Esophagus mucosa (tissue), 1 donor: ENCODE measurements at regions not wholly inside any gene's neighbourhood (a gene's known extent, or its start where the extent isn't known, plus 50 kb on each side); places are given as distances from the start of the nearest gene placed in this dataset.
A peak's percentile ranks its signal among the peaks of the same experiment; 100 is the strongest.

ENCODE experiments used
- ATAC-seq: fragments of 200-7000 bp; cut with Tn5 transposase; one replicate; pipeline ENCODE4 v1.9.1; 2020
- donor health status: DM: yes; HTN: yes; CAD: no.

DNA sequence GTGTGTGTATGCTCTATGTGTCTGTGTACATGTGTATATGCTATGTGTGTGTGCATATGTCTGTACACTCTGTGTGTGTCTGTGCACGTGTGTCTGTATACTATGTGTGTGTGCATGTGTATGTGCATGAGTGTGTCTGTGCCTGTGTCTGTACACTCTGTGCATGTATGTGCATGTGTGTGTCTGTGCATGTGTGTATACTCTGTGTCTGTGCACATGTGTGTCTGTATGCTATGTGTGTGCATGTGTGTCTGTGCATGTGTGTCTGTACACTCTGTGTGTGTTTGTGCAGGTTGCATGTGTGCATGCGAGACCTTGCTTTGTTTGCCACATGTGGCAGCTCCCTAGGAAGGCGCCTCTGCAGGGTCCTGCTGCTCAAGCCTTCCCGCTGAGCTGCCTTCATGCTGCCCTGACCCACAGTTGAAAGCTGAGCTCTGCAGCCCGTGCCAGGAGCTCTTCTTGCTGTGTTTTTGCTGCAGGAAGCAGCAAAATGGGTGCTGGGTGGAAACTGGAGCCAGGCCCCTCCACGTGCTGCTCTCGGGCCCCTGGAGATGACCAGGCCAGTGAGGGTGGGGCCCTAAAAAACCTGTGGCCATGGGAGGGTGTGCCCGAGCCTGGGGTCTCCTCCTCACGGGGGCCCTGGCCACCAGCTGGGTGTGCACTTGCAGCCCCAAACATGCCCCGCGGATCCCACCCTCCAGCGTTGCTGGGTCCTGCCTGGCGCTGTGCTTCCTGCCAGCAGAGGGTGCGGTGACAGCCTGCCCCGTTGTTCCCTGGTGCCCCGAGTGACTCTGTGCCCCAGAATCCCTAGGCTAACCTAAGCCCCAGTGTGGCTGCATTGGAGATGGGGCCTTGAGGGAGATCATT lies 109.1 kb downstream of the DACT2 start:
- no peak for ATAC-seq

DNA sequence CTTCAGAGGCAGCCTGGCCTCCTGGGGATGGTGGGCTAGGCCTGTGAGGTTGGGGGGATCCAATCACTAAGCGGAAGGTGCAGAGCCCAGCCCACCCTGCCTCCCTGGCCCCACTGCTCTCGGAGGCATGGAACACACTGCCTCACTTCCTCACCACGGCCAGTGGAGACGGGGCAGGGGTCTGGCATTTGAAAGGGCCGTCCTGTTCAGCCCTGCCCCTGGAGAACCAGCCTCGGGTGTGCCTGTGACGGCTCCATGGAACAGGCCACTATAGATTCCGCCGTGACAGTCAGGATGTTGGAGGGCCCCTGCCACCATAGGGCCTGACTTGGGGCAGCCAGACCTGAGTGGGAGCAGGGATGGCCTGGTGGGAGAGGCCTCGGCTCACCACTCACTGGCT lies 110.2 kb downstream of the DACT2 start:
- ATAC-seq: no peak

DNA sequence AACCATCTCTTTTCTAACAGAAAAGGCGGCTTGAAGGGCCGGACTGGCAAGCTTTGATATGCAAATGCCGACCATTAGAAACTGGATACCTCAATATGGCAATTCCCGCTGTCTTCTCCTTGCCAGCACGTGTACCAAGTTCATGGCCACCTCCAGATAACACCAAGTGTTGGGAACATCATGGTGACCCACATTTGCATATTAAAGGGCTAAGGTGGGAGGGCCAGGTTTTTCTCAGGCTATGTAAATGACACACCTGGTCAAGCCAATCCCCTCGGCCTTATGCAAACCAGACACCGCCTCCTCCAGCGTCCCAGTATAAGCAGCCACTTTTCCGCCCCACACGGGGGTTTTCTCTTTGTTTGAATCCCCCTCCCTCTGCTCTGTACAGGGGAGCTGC lies 110.7 kb downstream of the DACT2 start:
- no peak for ATAC-seq

DNA sequence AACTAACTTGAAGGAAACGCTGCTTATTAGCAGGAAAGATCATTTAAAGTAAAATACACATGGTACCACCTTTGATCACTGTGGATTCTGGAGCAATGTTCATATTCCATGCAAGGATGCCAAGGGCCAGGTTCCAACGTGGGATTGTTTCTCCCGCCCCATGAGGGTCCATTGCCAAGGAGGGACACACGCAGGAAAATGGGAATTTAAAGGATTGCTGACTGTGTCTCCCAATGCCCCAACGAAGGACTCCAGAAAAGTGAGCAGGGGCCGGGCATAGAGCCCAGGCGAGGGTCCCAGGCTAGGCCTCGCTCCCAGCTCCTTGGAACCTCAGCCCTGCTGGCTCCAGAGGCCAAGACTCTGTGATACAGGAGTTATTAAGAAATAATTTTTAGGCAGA lies 111.2 kb downstream of the DACT2 start:
- ATAC-seq: no peak

DNA sequence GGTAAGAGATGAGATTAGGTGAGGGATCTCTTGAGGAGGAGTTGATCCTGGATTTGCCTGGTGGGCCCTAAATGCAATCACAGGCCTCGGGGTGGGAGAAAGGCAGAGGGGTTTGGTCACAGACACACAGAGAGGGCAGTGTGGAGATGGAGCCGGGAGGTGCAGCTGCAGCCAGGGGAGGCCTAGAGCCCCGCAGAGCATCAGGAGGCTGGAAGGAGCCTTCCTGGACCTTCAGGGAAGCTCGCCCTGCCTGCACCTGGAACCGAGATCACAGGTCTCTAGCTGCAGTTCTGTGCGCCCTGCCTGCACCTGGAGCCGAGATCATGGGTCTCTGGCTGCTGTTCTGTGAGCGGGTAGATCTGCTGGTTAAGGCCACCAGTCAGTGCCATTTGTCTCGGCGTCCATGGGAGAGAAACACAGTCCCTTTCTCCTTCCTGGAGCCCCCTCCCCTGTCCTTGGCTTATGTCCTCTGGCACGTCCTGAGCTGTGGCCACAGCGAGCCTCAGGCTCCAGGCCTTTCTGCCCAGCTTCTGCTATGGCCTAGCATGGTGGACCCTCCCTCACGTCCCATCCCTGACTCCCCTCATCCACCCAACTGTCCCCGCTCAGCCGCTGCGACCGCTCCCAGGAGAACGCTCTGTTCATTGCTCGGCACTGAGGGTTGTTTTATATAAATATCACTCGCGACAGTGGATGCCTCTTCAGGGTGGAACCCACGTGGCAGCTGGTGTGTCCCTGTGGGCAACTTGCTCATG lies 112.0 kb downstream of the DACT2 start:
- ATAC-seq: no peak

DNA sequence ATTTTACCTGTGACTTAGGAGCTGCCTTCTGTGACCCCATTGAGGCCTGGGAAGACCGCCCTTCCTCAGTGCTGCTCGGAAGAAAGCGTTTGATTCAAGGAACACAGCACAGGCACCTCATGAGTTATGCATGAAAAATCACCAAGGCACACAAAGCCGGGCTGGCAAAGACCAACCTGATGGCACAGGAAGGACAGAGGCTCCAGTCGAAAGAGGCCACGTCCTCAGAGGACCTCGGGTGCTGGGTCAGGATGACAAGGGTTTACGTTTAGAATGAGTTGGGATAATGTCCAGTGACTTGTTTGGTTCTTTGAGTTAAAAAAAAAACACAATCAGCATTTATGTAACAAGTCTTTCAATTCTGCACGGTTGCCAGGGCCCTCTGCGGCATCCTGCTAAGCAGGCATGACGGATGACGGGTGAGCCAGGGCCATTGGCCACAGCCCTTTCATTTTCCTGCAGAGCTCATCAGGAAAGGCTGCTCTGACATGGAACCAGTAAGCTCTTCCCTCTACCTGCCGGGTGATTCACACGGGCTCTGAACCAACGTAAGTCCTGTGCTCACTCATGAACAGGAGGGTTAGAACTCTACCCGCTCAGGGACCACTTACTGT lies 112.8 kb downstream of the DACT2 start:
- peak; percentile 96 for ATAC-seq

DNA sequence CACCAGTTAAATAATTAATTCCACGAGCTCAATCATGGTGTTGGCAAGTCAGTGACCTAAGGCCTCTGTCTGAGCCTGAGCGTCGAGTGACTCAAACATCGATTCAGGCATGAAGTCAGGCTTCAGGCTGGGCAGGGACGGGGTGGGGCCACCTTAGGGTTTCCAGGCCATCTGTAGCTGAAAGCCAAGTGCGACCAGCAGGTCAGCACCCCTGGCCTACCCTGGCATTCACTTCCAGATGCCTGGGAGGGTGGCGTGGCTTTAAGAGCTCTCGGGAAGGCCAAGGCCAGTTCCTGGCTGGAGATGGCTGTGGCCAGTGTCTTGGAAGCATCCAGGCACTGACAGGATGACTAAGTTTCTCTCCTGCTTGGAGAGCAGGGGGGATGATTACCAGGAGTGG lies 113.4 kb downstream of the DACT2 start:
- ATAC-seq: peak; percentile 83

DNA sequence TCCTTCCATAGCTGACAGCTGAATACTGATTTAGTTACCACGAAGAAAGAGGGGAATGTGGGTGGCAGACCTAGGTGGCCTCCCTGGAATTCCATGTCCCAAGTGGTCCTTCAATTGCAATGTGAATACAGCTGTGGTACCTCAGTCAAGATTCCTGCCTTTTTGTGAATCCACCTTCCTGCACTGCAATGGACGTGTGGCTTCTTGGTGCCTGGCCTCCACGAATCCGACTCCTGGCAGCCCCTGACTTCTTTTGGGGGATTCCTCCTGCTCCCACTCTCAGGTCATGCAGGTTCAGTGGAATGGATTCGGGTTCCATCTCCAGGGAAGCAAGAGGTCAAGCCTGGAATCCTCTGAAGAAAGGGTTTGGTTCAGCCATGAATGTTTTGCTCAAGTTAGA lies 117.8 kb downstream of the DACT2 start:
- no peak for ATAC-seq

DNA sequence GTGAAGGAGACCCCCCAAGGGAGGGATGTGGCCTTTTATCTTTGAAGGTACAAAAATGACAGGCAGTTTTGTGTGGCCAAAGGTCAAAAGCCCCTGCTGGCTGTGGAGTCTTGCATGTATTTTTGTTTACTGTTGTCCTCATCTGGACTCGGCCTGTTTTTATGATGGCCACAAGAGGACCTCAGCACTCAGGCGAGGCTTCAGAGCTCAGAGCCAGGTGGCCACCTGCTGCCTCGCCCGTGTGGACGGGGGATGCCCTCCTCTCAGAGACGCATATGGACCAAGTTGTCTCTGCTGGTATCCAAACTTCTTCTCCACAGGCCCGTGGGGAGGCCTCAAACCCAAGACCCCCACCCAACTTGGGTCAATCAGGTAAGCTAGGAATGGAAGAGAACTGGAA lies 118.2 kb downstream of the DACT2 start:
- ATAC-seq: no peak

DNA sequence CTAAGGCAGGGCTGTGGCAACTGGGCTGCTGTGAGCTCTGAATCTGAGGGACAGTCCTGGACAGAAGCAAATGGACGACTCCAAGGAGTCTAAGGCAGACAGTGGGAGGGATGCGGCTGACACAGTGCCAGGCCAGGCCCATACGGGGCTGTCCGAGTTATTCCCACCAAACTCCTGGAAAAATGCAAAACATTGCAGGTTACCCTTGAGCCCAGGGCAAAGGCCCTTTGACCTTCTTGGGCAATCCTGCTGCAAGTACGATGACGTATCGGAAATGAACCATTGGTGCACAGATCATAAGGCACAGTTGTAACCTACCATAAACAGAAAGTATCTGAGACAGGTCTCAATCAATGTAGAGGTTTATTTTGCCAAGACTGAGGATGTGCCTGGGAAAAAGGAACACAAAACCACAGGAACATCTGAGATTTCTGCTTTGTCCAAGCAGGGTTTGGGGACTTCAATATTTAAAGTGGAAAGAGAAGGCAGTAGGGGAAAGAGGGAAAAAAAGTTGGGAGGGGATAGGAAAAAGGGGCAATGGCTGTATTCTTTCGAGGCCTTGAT lies 118.9 kb downstream of the DACT2 start:
- no peak for ATAC-seq

DNA sequence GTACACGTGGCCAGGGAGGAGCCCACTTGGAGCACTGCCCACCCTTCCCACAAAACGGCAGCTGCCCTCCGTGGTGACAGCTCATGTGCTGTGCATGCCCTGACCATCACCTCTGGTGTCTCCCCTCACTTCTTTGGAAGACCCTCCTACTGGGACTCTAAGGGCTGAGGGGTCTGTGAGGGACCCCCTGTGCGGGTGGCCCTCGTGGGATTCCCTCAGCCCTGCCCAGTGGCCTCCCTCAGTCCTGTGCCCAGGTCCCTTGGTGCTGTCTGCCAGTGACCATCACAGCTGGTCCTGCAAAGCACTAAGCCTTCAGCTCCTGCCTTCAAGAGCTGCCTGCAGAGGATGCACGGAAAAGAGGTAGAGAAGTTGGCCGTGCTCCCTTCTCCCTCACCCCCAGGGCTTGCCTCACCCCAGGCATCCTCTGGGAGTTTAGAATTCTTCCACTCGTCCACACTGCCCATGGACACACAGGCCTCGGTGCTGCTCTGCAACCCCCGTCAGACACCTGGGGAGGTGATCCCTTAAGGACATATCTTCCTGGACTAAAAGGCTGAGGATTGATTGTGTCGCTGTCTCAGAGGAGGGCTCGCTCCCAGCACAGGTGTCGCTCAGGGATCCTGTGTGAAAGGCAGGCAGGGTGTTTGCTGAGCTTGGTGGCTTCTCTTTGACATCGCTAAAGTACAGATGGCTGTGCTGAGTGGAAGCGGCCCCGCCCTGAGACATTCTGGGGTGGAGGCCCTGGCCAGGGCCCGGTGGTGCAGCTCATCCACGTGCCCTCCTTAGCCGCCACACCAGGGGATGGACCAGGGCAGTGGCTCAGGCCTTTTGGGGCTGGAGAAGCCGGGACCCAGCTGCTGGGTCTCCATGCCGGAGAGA lies 119.5 kb upstream of the FRMD1 start:
- no peak for ATAC-seq

DNA sequence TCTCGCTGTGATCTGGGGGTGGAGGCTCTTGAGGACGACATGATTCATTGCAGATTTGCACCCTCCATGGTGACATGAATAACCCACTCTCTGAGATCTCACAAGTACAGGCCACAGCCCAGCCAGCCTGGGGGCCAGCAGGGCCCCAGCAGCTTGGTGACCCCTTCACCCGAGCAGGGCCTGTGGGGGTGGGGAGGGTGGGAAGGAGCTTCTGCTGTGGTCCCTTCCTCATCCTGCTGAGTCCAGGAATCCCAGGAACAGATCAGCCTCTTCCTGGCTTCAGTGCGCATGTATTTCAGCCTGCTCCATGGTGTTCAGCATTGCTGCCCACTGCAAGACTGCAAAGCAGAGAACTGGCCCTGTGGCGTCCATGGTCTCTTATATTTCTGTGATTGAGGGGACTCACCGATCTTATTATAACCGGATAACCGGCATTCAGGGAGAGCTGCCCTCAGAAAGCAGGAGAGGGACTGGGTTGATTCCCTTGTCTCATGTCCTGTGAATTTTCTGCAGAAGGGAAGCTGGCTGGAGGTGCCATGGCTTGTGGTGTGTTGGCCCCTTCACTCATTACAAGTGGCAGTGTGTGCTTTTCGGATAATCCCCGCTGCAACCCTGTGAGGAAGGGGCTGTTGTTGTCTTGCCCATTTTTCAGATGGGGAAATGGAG lies 118.8 kb upstream of the FRMD1 start:
- ATAC-seq: no peak

DNA sequence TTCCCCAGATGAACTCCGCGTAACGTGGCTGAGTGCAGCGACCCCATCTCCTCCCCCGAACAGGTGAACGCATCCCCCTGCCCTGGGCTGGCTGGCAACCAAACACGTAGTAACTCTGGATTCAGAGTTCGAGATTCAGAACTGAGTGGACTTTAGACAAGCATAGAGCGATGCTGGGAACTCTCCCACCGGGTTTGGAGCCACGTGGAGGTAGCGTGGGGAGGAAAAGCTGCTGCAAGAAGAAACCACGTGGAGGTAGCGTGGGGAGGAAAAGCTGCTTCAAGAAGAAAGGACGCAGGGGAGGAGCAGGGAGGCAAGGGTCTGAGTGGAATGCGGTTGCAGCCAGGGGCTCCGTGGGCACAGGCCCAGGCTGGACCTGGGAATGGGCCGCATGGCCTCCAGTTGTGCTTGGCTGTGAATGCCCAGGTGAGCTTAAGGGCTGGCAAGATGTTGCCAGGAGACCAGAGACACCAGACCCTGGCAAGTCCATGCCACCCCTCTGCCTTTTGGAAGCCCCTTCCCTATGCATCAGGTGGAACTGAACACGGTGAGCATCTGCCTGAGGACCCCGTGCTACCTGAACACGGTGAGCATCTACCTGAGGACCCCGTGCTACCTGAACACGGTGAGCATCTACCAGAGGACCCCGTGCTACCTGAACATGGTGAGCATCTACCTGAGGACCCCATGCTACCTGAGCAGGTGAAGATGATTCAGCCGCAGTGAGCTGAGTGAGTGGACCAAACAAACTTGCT lies 118.0 kb upstream of the FRMD1 start:
- ATAC-seq: no peak

DNA sequence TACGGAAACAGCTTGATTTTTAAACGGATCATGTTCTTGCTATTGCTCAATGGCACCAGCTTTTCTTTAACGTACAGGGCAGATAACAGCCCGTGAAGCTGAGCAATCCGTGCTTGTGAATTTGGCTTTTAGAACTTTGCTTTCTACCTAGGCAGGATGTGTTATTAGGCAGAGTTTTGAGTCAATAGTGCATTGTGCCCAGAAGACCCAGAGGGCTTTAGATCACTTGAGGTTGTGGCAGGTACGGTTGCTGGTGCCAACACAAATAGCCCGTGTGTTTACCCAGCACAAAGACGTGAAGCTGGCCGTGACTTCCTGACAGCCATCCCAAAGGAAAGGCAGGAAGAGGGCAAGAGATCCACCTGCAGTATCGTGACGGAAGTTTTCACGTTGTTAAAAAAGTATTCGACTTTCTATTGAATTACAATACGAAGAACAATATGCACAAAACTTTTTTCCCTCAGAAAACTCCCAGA lies 117.4 kb upstream of the FRMD1 start:
- peak; percentile 43 for ATAC-seq

DNA sequence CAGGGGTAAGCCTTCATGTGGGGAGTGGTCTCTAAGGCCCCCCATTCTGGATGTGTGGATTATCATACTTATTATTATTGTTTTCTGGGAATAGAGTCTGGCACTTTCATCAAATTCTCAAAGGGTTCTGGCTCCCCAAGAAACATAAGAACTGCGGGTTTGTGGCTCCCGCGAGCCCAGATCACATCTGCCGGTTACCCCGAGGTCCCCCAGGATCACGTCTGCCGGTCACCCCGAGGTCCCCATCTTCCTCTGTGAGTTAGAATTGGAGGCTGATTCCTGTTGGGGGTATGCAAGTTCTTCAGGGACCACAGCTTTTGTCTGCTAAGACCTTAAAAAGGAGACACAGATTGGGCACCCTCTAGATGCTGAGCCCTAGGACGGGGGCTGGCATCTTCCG lies 116.7 kb upstream of the FRMD1 start:
- ATAC-seq: no peak

DNA sequence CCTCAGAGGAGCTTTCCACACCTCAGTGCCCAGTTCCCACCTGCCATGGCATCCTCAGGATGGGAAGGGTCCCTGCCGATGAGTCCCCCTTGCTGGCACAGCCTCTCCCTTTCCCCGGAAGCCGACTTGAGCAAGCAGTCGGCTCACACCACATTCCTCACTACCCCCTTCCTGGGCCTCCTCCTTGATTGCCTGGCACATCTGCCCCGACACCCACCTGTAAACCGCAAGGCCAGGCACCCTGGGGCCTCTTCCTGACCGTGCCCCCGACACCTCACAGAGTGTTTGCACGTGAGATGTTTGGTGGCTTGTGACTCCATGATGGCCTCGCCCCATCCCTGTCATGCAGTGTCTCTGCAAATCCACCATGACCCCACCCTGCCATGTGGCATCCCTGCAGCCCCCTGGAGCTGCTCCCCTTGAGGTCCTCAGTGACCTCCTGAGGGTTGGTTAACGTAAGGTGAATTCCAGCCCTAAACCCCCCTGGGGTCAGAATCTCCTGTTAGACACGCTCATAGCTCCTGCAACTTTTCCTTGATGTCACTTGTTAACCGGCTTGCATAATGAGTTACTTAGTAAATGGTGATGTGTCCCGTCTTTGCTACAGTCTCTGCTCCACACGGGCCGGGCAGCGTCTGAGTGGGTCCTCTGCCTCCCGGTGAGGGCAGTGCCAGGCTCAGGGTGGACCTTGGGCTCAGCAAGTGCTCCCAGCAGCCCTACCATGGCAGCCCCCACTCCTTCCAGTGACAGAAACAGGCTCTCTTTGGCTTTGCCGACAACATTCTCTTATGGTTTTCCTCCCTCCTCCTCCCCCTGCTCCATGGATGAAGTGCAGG lies 115.9 kb upstream of the FRMD1 start:
- no peak for ATAC-seq

DNA sequence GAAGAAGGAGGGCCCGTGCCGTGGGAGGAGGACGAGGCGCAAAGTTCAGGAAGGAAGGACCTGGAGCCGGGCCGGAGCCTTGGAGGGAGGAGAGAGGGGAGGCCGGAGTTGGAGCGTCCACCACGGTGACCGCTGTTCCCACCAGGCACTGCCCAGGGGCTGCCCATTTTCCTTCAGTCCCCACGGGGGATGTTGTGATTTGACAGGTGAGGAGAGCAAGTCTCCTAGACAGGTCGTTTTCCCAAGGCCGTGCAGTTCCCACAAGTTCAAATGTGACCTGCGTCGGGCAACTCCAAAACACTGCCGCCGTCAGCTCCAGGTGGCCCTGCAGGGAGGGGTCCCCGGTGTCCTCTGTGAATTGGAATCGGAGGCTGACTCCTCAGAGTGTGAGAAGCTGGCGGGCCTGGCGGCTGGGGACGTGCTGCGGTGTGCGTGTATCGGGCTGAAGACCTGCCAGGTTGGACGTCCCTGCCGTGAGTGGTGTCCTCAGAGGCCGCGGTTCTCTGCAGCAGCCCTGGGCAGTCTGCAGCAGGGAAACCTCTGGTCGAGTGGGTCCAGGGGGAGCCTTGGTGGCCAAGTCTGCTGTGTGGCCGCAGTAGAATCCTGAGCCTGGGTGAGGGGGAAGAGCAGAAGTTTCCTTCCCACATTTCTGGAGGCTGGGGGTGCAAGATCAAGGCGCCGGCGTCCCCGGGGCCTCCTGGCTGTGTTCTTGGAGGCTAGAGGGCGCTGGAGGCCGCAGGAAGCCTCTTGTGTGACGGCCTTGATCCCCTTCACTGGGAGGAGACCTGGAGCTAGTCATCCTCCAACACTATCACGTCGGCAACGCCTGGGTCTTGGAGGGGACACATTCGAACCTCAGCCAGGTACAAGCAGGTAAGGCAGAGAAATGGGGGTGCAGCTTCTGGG lies 115.1 kb upstream of the FRMD1 start:
- no peak for ATAC-seq

DNA sequence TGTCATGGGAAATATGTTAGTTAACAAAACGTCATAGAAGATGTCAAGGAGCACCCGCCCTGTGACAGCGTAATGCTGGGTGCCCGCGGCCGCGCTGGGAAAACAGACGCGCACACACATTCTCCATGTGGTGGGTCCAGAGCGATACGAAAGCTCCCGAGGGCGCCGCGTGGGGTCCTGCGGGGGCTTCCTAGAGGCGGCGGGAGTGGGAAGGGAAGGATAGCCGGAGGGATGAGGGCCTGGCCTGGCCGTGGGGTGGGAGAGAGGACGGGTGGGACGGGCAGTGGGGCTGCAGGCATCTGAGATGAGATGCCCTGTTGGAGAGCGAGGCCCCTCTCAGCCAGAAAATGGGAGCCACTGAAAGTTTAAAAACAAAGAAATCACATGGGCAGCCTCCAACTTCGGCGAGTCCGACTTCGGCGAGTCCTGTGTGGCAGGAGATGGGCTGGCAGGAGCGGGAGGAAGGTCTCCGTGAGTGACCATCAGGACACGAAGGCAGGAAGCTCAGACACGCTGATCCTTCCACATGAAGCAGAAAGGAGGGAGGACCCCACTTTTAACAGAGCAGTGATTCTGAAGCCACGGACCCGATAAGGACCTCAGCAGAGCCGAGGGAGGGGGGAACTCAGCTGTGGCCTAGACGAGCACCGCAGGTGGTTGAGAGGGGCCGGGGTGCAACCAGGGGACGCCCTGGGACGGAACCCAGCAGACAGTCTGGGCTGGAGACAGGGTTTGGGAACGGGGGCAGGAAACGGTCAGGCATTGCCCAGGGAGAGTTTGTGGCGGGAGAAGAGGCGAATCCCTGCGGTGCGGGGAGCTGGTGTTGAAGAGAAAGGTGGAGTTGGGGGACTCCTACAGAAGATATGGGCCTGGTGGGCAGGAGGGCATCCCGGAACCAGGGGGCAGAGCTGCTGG lies 114.1 kb upstream of the FRMD1 start:
- no peak for ATAC-seq
